AML-193 (cell line): ENCODE measurements at regions not wholly inside any gene's neighbourhood (a gene's known extent, or its start where the extent isn't known, plus 50 kb on each side); places are given as distances from the start of the nearest gene placed in this dataset.

ENCODE experiments used
- DNase-seq, 2 experiments: peaks; one replicate each; lab custom pipeline; 2025; lab: John Stamatoyannopoulos, UW

DNA sequence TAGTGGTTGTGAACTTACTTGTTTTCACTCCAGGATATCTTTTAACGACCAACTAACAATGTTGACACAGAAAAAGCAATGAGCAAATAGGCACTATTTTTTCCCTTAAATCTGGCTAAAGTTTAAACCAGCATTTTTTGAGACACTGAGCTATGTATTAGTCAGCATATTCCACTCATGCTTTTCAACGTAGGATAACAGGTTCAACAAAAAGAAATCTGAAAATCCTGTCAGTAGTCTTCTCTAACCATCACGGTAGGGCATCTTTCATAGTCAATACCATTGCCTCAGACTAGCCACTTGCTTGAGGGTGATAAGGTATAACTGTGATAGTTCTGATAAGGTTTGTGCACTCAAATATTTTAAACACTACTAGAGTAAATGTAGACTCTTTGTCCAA, 1177.3 kb upstream of the NUDT12 start:
- DNase-seq, result no peak

DNA sequence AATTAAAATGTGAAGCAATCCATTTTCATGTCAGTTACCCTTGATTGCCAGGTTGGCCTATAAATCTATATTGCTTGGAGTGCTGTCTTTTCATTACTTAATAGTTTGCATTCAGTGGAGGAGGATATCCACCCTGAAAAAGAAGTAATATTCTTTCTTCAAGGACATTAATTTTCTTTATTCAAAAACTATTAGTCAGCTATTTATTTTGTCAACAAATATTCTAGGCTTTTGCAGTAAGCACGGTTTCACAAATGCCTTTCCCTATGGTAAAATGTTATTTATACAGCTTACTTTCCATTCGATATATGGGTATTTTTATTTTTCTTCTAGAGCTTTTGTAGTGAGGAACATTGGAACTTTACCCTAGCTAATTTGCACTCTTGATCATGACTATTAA, 1176.9 kb upstream of the NUDT12 start:
- DNase-seq, result no peak

DNA sequence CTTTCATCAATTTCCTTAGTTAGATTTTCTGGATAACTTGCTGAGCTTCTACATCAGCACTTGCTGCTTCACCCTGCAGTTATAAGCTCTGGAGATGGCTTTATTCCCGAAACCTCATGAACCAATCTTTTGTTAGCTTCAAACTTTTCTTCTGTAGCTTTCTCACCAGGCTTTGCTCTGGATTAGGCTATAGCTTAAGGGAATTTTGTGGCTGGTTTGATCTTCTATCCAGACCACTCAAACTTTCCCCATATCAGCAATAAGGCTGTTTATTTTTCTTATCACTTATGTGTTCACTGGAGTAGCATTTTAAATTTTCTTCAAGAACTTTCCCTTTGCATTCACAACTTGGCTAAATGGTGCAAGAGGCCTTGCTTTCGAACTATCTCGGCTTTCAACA, 1173.5 kb upstream of the NUDT12 start:
- DNase-seq, result no peak

DNA sequence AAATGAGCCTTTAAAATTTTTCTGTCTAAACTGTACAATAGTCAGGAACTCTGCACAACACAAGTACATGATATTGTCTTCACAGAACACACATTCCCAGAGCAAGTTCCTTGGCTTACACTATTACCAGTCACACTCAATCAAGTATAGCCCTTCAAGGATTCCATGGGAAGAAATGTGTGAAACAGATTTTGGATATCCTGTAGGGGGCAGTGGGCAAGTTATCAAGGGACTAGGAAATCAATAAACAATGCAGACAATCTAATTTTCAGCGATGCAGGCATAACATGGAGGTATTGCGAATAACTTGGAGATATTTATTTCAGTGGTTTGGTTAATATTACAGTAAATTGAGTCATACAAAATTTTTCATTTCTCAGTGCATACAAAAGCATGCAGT, 1171.5 kb upstream of the NUDT12 start:
- DNase-seq, result no peak

DNA sequence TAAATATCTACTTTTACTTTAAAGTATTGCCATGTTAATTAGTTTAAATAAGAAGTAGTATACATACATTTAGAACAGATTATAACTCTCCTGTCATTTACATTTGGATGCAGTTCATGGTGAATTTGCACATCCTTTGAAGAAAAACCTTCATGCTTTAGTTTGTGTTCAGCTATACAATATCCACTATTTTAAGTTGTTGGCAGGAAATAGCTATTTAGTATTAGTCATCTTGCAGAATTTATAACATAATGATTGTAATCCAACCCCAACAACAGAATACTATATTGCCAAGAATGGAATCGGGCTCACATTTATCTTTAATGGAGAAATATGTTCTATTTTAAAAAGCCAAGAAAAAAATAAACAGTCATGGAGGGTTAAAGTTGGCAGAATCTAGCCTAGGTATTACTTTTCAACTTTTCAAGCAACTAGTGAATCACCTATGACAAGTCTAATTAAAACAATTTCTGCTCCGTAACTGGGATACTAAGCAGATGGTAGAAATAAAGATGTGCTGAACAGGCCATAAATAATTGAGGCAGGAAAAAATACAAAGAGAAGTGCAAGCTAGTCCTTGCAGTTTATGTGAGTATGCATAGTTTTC, 1170.6 kb upstream of the NUDT12 start:
- DNase-seq, result no peak

DNA sequence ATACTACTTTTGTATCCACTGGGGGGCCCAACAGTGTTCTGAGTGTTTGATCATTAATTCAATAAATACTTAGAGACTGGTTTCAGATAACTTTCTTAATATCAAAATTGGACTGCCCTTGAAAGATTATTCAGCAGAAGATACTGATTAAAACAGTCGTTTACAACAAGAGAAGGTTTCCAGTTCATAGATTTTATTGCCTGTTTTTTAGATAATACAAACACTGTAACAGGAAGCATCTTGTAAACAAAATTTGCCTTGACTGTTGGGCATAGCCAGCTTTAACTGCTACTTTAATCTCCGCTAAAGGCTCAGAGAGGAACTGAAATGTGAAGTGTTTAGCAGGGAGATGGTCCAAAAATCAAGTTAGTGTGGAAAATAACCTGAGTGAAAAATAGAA, 1168.7 kb upstream of the NUDT12 start:
- DNase-seq, result no peak

DNA sequence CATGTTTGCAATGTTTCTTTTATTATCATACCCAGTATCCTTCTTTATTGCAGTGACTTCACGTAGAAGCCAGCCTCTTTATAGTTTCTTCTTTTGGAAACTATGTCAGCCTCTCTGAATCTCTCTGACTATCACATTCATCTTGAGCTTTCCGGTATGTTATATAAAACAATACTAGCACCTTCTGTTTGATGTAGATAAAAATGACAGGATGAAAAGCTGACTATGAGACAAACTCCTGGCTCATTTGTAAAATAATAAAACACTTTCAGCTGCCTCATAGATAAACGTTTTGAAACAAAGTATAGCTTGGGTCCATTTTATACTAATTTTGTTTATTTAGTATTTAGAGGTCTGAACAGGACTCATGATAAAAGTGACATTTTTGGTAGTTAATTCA, 1145.4 kb upstream of the NUDT12 start:
- no peak for DNase-seq

DNA sequence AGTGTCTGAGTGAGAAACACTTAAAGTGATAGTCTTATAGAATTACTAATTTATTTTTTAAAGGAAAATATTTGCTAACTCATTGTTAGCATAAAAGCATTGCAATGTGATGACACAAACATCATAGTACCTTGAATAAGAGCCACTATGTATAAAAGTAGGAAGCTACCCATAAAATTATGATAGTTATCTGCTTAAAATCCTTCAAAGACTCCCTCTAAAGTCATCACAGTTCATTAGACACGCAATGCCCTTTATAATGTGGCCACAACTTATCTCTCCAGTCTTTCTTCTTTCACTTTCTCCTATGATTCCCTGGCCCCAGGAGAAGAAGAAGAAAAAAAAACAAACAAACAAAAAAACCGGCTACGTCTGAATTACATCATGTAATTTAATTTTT, 1144.0 kb upstream of the NUDT12 start:
- DNase-seq, result no peak

DNA sequence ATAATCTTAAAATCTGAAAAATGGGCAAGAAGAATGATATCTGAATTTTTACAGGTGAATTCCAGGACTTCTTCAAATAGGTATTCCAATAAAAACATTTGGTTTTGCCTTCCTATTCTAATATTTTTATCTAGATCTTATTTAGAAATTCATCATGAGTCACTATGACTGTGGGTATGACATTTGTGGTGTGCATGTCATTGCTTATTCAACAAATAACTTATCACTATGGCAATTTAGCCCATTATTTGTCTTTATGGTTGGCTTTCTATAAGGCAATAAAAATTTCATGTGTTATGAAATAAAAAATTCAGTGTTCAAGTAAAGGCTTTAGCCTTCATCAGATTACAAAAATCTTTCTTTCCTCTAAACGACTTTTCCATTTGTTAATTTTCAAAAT, 1139.6 kb upstream of the NUDT12 start:
- no peak for DNase-seq

DNA sequence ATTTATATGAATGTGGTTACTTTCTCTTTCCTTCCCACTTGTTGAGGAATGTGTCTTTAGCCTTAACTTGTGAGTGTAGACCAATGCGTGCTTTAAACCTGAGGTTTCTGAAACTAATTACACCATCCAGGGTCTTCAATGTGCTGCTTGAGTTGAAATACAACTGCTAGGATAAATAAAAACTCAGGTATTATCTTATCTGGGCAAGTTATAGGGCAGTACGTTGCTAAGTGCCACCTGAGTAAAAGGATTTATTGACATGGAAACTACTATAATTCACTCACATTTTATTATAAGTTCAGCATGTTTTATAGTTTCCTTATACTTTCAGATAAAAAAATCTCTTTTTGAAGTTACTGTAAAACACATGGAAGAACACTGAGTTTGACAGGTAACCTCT, 1136.8 kb upstream of the NUDT12 start:
- no peak for DNase-seq

DNA sequence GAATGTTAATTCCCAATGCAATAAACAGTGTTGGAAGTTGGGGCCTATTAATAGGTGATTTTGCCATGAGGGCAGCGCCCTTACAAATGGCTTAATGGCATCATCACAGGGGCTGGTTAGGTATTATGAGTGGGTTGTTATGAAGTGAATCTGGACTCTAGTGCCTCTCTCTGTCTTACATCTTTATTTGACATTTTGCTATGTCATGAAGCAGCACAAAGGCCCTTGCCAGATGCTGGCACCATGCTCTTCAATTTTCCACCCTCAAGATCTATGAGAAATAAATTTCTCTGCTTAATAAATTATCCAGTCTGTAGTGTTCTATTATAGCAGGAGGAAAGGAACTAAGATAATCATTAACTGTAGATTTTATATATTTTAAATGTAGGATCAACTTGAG, 1098.7 kb upstream of the NUDT12 start:
- no peak for DNase-seq

DNA sequence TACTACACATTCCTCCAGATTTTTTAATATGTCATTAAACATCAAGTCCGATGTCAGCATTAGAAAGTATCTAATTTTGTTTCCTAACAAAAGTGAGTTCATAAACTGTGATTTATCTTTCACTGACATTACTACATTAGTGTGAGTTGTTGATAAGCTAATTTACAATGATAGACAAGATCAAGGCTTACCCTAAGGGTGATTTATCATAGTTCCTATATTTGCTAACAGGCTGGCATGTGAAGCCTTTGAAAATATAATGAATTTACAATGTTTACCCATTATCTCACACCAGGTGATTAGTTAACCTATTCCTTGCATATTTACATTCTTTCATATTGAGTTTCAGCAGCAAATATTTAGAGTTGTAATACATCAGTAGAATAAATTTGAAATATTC, 1096.9 kb upstream of the NUDT12 start:
- no peak for DNase-seq

DNA sequence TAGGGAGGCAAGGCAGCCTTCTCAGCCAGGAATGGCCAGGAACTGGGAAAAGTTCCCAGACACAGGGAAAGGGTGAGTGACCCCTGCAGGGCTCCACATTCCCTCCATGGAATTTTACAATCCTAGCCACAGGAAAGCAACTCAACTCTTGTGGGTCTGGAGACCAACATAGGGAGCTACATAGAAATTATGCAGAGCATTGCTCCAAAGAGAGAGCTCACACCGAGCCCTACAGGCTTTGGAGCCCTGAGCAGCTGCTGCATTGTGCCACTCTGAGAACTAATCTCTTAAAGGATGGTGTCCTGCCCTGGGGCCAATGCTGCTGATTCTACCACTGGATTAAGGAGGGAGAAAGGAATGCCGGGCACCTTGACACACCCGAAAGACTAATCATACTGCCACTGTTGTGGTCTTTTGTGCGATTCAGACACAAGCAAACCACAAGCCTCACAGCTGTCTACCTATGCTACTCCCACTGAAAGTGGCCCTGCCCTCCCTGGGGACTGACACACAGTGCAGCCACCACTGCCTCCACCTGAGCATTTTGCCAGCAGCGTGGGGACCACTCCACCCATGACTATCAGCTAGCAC, 1089.8 kb upstream of the NUDT12 start:
- DNase-seq, result no peak

DNA sequence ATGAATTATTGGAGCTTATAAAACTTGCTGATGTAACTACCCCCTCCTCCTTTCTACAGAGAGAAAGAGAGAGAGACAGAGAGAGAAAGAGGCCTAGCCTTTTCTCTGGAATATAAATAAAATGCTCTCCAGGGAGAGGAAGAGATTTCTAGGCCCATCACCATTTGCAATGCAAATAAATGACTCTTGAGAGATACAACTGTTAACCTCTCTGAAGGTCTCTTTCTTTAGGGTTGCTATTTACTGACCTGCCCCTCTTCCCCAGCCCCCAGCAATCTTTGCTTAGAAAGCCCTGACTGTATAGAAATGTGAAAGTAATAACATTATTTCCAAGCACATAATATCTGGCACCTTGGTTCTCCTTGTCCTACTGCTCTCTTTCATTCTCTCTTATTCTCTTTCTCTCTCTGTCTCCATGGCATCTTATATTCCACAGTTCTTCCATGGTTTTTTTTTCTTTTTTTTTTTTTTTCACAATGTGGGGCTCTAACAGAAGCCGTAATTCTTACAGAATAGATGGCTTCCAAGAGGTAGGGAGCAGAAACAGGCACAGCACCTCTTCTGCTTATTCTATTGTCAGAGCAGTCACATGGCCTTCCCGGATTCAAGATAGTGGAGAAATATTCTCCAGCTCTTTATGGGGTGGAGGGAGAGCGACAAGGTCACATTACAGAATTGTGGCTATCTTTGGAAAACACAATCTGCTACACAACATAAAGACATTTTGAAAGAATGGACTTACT, 1087.9 kb upstream of the NUDT12 start:
- DNase-seq, result no peak

DNA sequence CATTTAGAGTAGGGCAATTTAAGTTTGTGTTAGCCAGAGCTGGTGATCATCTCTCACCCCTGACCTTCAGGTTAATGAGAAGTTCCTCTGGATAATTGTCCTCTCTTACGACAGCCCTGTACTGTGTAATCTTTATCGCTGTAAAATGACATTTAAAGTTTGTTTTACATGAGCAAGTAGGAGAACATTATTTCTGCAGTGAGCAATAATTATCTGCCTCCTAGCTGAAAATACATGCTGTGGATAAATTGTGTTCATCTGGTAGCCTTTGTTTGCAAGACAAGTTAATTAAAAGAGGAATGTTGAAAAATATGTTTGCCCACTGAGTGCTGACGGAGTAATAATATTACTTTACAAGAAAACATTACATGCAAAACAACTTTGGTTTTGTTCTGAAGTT, 1083.8 kb upstream of the NUDT12 start:
- DNase-seq, result no peak

DNA sequence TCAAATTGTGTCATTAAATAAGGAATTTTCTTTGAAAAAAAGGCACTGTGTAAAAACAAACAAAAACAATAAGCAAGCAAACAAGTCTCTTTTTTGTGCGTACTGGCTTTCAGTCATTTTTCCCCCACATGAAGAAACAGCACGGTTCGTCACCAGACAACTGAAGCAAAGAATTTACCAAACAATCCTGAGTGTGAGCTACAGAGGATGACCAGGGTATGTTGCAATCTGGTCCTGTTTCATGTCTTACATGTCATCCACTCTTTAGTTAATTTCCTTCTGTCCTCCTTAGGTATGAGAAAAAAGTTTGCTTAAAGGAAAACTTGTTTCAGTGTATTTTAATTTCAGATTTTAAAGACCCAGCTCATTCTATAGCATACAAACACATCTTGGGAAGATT, 1080.7 kb upstream of the NUDT12 start:
- DNase-seq, result no peak

DNA sequence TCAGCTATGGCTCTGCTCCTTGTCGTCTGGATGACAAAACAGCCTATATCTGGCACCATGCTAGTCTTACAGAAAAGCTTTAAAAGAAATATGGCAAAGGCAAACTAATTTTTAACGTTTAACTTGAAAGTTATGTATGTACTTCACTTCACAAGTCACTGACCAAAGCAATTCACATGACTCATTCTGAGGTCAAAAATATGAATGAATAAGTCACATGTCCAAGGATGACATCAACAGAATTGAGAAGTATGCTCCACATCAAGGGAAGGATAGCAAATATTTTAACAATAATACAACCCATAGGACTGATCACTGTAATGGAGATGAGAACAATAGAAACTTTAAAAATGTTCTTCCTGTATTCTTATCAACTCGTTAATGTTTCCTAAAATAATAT, 1072.6 kb upstream of the NUDT12 start:
- no peak for DNase-seq

DNA sequence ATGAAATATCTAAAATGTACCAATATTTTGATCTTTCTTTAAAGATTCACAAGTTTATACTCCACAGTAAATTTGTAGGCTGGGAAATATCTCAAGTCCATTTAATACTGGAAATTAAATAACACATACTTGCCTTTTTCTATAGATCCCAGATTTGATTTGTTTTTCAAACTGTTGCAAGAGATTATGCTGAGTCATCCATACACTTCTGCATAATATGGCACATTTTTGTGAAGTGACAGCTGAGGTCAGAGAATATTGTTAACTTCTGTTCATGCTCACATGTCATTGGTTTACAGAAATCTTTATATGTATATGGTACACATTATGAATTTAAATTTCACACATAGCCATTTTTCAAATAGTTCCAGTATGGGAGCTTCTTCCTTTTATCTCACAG, 1066.3 kb upstream of the NUDT12 start:
- no peak for DNase-seq

DNA sequence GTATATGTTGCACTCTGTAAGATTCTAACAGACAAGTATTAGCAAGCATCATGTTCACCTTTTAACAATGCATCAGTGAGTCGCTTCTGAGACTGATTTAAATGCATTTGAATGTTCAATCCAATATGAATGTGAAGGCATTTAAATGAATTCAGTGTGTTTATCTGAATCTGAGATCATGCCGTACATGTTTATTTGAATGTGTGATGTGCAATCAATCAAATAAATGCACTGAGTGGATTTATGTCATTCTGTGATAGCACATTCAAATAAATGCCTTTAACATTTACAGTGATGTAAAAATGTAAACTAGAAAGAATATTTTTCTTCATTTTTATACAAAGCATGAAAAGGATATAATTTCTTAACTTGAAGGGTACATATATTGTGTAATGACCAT, 1063.5 kb upstream of the NUDT12 start:
- no peak for DNase-seq

DNA sequence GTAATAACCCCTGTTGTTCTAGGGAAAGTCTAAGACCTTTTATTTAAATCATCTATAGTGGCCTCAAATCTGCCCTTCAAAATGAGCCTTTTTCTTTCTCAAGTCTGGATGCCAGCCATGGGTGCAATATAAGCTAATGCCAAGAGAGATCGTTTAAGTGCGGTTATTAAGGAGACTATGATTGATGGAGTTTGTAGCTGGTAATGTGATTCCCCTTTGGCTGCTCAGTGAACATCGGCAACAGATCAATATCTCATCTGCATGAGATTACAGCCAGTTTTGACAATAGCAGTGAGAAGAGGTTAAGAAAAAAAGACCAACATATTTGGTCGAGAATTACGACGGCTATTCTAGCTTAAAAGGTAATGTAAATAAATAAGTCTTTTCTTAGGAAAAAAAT, 1049.4 kb upstream of the NUDT12 start:
- no peak for DNase-seq

DNA sequence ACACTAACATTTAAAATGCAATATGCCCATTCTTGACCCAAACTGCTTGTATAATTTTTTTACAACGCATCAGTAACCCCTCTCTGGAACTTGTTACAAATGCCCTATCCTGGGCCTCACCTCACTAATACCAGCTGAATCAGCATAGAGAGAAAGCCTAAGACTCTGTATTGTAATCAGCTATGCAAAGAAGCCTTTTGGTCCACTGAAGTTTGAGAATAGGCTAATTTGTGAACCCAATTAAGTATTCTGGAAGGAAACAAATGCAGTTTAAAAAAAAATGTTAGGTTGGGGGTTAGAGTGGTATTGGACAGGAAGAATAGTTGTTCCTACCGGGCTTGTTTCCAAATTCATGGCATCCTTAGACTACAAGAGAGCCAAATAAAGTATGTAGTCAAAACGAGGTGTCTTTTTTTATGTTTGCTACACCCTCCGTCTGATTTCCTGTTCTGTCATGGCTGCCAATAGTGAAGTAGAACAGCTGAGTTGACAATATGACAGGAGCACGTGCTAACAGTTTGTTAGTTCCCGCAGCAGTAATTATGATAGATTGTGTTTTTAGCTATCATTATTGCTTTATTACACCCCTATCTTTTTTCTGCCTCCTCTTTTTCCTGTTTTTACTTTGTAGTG, 1048.7 kb upstream of the NUDT12 start:
- no peak for DNase-seq

DNA sequence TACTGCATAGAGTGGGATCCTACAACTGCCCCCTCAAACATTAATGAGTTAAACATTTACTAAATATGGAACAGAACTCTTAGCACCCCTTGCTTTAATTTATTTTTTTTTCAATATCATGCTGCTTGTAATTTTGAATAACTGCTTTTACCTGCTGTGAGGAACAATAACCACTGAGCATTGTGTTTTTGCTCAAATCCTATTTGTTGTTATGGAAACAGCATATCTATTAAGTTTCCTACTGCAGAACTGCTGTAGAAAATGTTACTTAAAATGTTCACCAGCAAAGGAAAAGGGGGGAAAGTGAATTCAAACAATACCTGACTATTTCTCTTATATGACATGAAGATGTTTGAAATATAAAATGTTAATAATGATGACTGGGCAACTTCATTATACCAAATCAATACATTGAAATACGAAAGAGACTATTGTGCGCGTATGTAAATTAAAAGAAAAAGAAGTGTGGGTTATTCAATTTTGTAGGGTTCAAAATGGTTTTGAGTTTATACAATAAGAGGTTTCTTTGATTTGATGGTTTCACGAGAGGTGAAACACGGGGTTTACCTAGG, 1043.8 kb upstream of the NUDT12 start:
- DNase-seq, result no peak

DNA sequence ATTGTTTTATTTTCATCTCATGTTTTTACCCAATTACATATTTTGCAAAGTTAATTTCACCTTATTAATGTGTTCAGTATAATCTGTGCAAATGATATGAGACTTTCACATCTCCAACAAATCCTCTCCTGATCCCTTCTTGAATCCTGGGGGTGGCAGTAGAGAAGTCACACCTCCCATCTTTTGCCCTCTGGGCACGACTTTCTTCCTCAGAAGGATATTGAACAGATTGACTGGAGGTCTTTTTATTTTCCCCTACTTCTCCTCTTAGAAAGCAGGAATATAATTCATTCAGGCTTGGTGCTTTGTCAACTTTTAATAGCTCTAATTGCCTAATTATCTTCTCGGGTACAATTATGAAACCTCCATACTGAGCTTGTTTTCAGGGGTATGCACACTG, 1037.1 kb upstream of the NUDT12 start:
- no peak for DNase-seq
